ENCODE measurements at regions not wholly inside any gene's neighbourhood (a gene's known extent, or its start where the extent isn't known, plus 50 kb on each side); places are given as distances from the start of the nearest gene placed in this dataset.
A peak's percentile ranks its signal among the peaks of the same experiment; 100 is the strongest.

DNA sequence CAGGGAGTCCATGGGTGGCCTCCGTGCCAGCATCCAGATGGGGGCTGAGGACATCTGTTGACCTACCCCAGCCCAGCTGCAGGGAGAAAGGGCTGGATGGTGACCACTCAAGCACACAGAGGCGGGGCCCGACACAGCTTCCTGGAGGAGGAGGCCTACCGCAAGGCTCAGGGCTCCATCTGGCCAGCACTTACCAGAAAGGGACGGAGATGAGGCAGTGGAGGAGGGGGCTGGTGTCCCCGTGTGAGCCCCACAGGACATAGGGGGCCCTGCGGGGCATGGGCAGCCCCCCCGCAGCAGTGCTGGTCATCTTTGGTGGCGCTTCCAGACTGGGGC lies 147.5 kb upstream of the CIBAR2 start:
- H3K36me3 ChIP-seq, result no peaks in the 10 kb centered on the region
- H3K9me3 ChIP-seq (ENCODE audit: low read depth), result no peaks in the 10 kb centered on the region
- H3K4me1 ChIP-seq (ENCODE audit: low read depth), result peaks cover 8% of the 10 kb centered on the region
- H3K4me3 ChIP-seq, result no peak overlapping the region
- no peak for DNase-seq (ENCODE audit: low read depth in 1 of 2, low spot score in 1 of 2)
- no peak overlapping the region for H3K27ac ChIP-seq
- TF ChIP-seq, protein P1, sequence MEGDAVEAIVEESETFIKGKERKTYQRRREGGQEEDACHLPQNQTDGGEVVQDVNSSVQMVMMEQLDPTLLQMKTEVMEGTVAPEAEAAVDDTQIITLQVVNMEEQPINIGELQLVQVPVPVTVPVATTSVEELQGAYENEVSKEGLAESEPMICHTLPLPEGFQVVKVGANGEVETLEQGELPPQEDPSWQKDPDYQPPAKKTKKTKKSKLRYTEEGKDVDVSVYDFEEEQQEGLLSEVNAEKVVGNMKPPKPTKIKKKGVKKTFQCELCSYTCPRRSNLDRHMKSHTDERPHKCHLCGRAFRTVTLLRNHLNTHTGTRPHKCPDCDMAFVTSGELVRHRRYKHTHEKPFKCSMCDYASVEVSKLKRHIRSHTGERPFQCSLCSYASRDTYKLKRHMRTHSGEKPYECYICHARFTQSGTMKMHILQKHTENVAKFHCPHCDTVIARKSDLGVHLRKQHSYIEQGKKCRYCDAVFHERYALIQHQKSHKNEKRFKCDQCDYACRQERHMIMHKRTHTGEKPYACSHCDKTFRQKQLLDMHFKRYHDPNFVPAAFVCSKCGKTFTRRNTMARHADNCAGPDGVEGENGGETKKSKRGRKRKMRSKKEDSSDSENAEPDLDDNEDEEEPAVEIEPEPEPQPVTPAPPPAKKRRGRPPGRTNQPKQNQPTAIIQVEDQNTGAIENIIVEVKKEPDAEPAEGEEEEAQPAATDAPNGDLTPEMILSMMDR (IDR thresholded peaks at IDR 0.05; ENCODE audit: low read depth, low read length), result no peak
- no peaks in the 10 kb centered on the region for H3K27me3 ChIP-seq

DNA sequence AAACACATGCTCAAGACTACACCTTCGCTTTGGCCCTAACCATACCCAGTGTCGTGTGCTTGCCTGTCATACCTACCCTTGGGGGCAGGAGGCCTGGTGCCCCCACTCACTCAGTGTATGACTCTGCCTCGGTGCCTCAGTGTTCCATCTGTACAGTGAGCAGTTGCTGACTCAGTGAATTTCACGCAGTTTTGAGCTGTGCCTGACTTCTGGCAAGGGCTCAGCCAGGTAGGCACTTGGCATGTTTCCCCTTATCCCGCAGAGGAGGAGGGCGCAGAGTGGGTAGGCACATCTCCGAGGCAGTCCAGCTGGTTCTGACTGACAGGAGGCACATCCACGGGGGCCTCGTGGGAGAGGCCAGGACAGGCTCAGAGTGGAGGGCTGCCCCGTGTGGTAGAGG lies 148.9 kb upstream of the CIBAR2 start:
- H3K27ac ChIP-seq, result no peak overlapping the region
- no peaks in the 10 kb centered on the region for H3K9me3 ChIP-seq (ENCODE audit: low read depth)
- no peak overlapping the region for H3K4me3 ChIP-seq
- H3K27me3 ChIP-seq, result no peaks in the 10 kb centered on the region
- no peaks in the 10 kb centered on the region for H3K36me3 ChIP-seq
- peaks cover 8% of the 10 kb centered on the region for H3K4me1 ChIP-seq (ENCODE audit: low read depth)
- TF ChIP-seq, protein P1 (IDR thresholded peaks at IDR 0.05; ENCODE audit: low read depth, low read length), result no peak
- no peak for DNase-seq (ENCODE audit: low read depth in 1 of 2, low spot score in 1 of 2)

DNA sequence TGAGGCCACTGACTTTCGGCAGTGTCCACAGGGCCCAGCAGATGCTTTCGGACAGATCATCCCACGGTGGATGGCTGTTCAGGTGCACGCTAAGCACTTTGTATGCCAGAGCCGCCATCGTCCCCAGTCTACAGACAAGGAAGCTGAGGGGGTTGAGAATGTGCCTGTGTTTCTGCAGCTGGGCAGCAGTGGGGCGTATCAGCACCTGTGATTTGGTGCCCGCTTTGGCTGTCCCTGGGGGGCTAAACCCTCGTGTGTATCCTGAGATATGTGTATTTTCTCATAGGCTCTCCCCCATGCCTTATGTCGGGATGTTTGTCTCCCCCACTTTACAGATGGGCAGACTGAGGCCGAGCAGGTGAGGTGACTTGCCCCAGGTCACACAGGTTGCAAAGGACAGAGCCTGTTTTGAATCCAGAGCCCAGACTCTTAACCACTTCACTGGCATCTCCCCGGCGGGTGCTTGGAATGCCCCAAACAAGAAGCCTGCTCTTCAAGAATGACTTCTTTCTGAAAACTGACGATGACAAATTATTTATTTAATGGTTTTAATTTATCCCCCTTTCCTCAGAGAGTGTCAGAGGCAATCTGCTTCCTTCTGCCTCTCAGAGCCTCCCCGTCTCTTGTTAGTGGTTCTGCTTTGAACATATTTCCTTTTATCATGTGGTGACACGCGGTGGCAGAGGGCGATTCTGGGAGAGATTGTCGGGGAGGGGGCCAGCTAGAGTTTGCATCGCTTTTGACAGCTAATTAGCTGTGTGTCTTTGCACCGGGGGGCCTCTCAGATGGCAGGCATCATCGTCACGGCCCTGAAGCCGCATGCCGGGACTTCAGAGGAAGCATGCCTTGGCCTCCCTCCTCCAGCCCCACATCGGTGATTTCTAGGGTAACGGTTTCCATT lies 149.6 kb upstream of the CIBAR2 start:
- no peaks in the 10 kb centered on the region for H3K27me3 ChIP-seq
- H3K9me3 ChIP-seq (ENCODE audit: low read depth), result no peaks in the 10 kb centered on the region
- no peak for DNase-seq (ENCODE audit: low read depth in 1 of 2, low spot score in 1 of 2)
- H3K4me1 ChIP-seq (ENCODE audit: low read depth), result peaks cover 8% of the 10 kb centered on the region
- TF ChIP-seq, protein P1 (IDR thresholded peaks at IDR 0.05; ENCODE audit: low read depth, low read length), result no peak
- H3K27ac ChIP-seq, result peak overlapping the region; percentile 14
- no peaks in the 10 kb centered on the region for H3K36me3 ChIP-seq
- no peak overlapping the region for H3K4me3 ChIP-seq

DNA sequence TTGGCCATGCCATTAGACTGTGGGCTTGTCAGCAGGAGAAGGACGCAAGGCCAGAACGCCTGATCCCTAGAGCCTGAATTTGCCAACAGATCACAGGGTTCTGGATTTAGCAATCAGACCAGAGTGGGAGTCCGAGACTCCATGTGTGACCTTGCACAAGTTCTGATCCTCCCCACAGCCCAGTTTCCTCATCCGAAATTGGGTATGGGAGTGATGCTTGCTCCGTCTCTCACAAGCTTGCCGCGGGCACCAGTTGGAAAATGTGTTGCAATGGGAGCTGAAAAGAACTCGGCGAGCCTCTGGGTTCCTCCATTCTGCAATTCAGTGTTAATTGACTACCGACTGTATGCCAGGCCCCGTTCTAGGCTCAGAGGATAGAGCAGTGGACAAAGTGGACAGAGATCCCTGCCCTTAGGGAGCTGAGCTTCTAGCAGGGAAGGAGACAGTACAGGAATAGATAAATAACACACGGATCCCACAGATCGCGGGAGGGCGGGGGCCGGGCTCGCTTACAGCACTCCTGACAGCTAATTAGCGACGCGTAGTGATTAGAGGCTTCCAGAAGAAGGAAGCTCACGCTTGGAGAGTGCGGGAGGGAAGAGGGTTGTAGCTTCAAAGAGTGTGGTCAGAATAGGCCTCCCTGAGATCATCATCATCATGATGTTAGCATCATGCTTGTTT lies 150.4 kb upstream of the CIBAR2 start:
- no peaks in the 10 kb centered on the region for H3K36me3 ChIP-seq
- no peak overlapping the region for H3K4me3 ChIP-seq
- no peak overlapping the region for H3K27ac ChIP-seq
- peaks cover 8% of the 10 kb centered on the region for H3K4me1 ChIP-seq (ENCODE audit: low read depth)
- H3K27me3 ChIP-seq, result no peaks in the 10 kb centered on the region
- TF ChIP-seq, protein P1 (IDR thresholded peaks at IDR 0.05; ENCODE audit: low read depth, low read length), result no peak
- no peak for DNase-seq (ENCODE audit: low read depth in 1 of 2, low spot score in 1 of 2)
- H3K9me3 ChIP-seq (ENCODE audit: low read depth), result no peaks in the 10 kb centered on the region

DNA sequence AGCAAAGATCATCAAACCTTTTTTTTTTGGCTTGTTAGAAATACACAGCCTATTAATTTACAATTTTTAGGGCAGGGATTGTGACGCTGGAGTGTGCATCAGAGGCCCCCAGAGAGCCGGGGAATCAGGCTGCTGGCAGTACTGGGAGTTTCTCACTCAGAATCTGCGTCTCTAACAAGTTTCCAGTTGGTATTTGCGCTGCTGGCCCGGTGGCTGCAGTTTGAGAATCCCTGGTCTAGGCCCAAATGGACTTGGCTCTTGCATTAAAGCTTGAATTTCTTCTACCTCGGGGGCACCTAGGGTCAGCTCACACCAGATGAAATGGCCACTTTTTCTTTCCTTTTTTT lies 150.9 kb upstream of the CIBAR2 start:
- no peak overlapping the region for H3K4me3 ChIP-seq
- no peak overlapping the region for H3K27ac ChIP-seq
- H3K9me3 ChIP-seq (ENCODE audit: low read depth), result no peaks in the 10 kb centered on the region
- no peak for DNase-seq (ENCODE audit: low read depth in 1 of 2, low spot score in 1 of 2)
- no peaks in the 10 kb centered on the region for H3K36me3 ChIP-seq
- TF ChIP-seq, protein P1 (IDR thresholded peaks at IDR 0.05; ENCODE audit: low read depth, low read length), result no peak
- peaks cover 8% of the 10 kb centered on the region for H3K4me1 ChIP-seq (ENCODE audit: low read depth)
- no peaks in the 10 kb centered on the region for H3K27me3 ChIP-seq
